WTC11 (cell line): ENCODE measurements at regions not wholly inside any gene's neighbourhood (a gene's known extent, or its start where the extent isn't known, plus 50 kb on each side); places are given as distances from the start of the nearest gene placed in this dataset.

Source experiments
- ATAC-seq: fragments of 200-7000 bp; cut with Tn5 transposase; 2 replicates; pipeline ENCODE4 v1.10.0; 2021; ENCODE audit warnings: mild to moderate bottlenecking, moderate library complexity
- CTCF ChIA-PET: fragments of 300-600 bp; sonication (Branson Sonifier 250); formaldehyde crosslinking; loops from one replicate; lab custom pipeline; 2021; ENCODE audit warnings: antibody characterized with exemption; lab: Charles Lee
- POLR2A ChIA-PET: fragments of 350-600 bp; sonication (Branson Sonifier 250); formaldehyde crosslinking; loops from one replicate; lab custom pipeline; 2021; ENCODE audit warnings: antibody characterized with exemption; lab: Charles Lee
- DNase-seq: peaks from one replicate; pipeline ENCODE4 v3.0.0; 2021; ENCODE audit warnings: low spot score
- H3K27ac Mint-ChIP-seq: 2 replicates; pipeline ENCODE4 v1.8.0; 2021; ENCODE audit warnings: mixed read lengths
- H3K27me3 Mint-ChIP-seq: 2 replicates; pipeline ENCODE4 v1.8.0; 2021; ENCODE audit warnings: low read depth, mild to moderate bottlenecking, moderate library complexity, mixed read lengths
- H3K36me3 Mint-ChIP-seq: 2 replicates; pipeline ENCODE4 v1.8.0; 2021; ENCODE audit warnings: mixed read lengths
- H3K4me1 Mint-ChIP-seq: 2 replicates; pipeline ENCODE4 v1.8.0; 2022; ENCODE audit warnings: mixed read lengths
- H3K4me3 Mint-ChIP-seq: 2 replicates; pipeline ENCODE4 v1.8.0; 2021; ENCODE audit warnings: mild to moderate bottlenecking, moderate library complexity, mixed read lengths
- H3K9me3 Mint-ChIP-seq: 2 replicates; pipeline ENCODE4 v1.8.0; 2021; ENCODE audit warnings: mixed read lengths
- ATF2 ChIP-seq: sonication (generic); formaldehyde crosslinking; IDR thresholded peaks from 2 replicates; pipeline ENCODE4 v1.8.1; 2022; ENCODE audit warnings: low read depth, missing genetic modification reagents, borderline replicate concordance
- CREM ChIP-seq: sonication (generic); formaldehyde crosslinking; IDR thresholded peaks from 2 replicates; pipeline ENCODE4 v1.8.1; 2022; ENCODE audit warnings: mild to moderate bottlenecking, missing genetic modification reagents, moderate library complexity
- GTF2I ChIP-seq: fragments of 250-450 bp; sonication (Bioruptor Pico); conservative IDR thresholded peaks from 2 replicates; pipeline ENCODE4 v1.4.0; 2021; ENCODE audit warnings: mild to moderate bottlenecking
- HMGXB4 ChIP-seq: sonication (generic); formaldehyde crosslinking; IDR thresholded peaks from 2 replicates; pipeline ENCODE4 v1.8.1; 2023; ENCODE audit warnings: mild to moderate bottlenecking, moderate library complexity, missing genetic modification reagents
- KAT7 ChIP-seq: sonication (generic); formaldehyde crosslinking; IDR thresholded peaks from 2 replicates; pipeline ENCODE4 v1.8.1; 2023; ENCODE audit warnings: missing genetic modification reagents, mild to moderate bottlenecking, borderline replicate concordance
- MXD4 ChIP-seq: fragments of 250-450 bp; sonication (Bioruptor Pico); IDR thresholded peaks from 2 replicates; pipeline ENCODE4 v1.8.0; 2021; ENCODE audit warnings: mild to moderate bottlenecking, moderate library complexity, borderline replicate concordance
- NFE2L1 ChIP-seq: sonication (generic); formaldehyde crosslinking; IDR thresholded peaks from 2 replicates; pipeline ENCODE4 v1.8.1; 2023; ENCODE audit warnings: missing genetic modification reagents
- NFYB ChIP-seq: sonication (generic); formaldehyde crosslinking; conservative IDR thresholded peaks from 2 replicates; pipeline ENCODE4 v1.8.0; 2022; ENCODE audit warnings: low read depth, missing genetic modification reagents
- NR1H2 ChIP-seq: sonication (generic); formaldehyde crosslinking; IDR thresholded peaks from 2 replicates; pipeline ENCODE4 v1.9.0; 2021; ENCODE audit warnings: mild to moderate bottlenecking, moderate library complexity, missing genetic modification reagents
- OVOL2 ChIP-seq: fragments of 250-450 bp; sonication (Bioruptor Pico); IDR thresholded peaks from 2 replicates; pipeline ENCODE4 v1.9.0; 2021; ENCODE audit warnings: mild to moderate bottlenecking, borderline replicate concordance
- PRRX2 ChIP-seq: fragments of 250-450 bp; sonication (Bioruptor Pico); IDR thresholded peaks from 2 replicates; pipeline ENCODE4 v1.8.0; 2021; ENCODE audit warnings: mild to moderate bottlenecking
- STAT6 ChIP-seq: sonication (generic); formaldehyde crosslinking; conservative IDR thresholded peaks from 2 replicates; pipeline ENCODE4 v1.8.1; 2023; ENCODE audit warnings: mild to moderate bottlenecking, low read depth, missing genetic modification reagents, moderate library complexity
- ZNF263 ChIP-seq: sonication (generic); formaldehyde crosslinking; IDR thresholded peaks from 2 replicates; pipeline ENCODE4 v1.8.1; 2022; ENCODE audit warnings: low read depth, mild to moderate bottlenecking, moderate library complexity, missing genetic modification reagents
- ZNF317 ChIP-seq: sonication (generic); formaldehyde crosslinking; IDR thresholded peaks from 2 replicates; pipeline ENCODE4 v1.8.1; 2023; ENCODE audit warnings: low read depth, mild to moderate bottlenecking, moderate library complexity, missing genetic modification reagents, borderline replicate concordance
- ZNF396 ChIP-seq: fragments of 250-450 bp; sonication (Bioruptor Pico); IDR thresholded peaks from 2 replicates; pipeline ENCODE4 v1.8.0; 2021; ENCODE audit warnings: mild to moderate bottlenecking, moderate library complexity, borderline replicate concordance
- TF ChIP-seq, protein P1 (sequence below): sonication (generic); formaldehyde crosslinking; IDR thresholded peaks from 2 replicates; pipeline ENCODE4 v1.8.1; 2023; ENCODE audit warnings: mild to moderate bottlenecking, missing genetic modification reagents, moderate library complexity
- TF ChIP-seq, protein P2 (sequence below): sonication (generic); formaldehyde crosslinking; IDR thresholded peaks from 2 replicates; pipeline ENCODE4 v1.8.1; 2022; ENCODE audit warnings: missing genetic modification reagents, borderline replicate concordance
- TF ChIP-seq, protein P3 (sequence below): sonication (generic); formaldehyde crosslinking; IDR thresholded peaks from 2 replicates; pipeline ENCODE4 v1.8.0; 2022; ENCODE audit warnings: missing genetic modification reagents
- TF ChIP-seq, protein P4 (sequence below): sonication (generic); formaldehyde crosslinking; IDR thresholded peaks from 2 replicates; pipeline ENCODE4 v1.8.0; 2023; ENCODE audit warnings: missing genetic modification reagents, mild to moderate bottlenecking, borderline replicate concordance

- TF ChIP-seq, protein P1, sequence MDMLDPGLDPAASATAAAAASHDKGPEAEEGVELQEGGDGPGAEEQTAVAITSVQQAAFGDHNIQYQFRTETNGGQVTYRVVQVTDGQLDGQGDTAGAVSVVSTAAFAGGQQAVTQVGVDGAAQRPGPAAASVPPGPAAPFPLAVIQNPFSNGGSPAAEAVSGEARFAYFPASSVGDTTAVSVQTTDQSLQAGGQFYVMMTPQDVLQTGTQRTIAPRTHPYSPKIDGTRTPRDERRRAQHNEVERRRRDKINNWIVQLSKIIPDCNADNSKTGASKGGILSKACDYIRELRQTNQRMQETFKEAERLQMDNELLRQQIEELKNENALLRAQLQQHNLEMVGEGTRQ (CRISPR knock-in tag): no peak
- no peak for TF ChIP-seq MXD4 (CRISPR knock-in tag)
- TF ChIP-seq, protein P2, sequence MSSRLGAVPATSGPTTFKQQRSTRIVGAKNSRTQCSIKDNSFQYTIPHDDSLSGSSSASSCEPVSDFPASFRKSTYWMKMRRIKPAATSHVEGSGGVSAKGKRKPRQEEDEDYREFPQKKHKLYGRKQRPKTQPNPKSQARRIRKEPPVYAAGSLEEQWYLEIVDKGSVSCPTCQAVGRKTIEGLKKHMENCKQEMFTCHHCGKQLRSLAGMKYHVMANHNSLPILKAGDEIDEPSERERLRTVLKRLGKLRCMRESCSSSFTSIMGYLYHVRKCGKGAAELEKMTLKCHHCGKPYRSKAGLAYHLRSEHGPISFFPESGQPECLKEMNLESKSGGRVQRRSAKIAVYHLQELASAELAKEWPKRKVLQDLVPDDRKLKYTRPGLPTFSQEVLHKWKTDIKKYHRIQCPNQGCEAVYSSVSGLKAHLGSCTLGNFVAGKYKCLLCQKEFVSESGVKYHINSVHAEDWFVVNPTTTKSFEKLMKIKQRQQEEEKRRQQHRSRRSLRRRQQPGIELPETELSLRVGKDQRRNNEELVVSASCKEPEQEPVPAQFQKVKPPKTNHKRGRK (CRISPR knock-in tag): no peak
- no peak for TF ChIP-seq NFE2L1 (CRISPR knock-in tag)
- TF ChIP-seq CREM (CRISPR knock-in tag): no peak
- TF ChIP-seq HMGXB4 (CRISPR knock-in tag): no peak
- TF ChIP-seq ZNF263 (CRISPR knock-in tag): no peak
- TF ChIP-seq ZNF317 (CRISPR knock-in tag): no peak
- no peak for TF ChIP-seq KAT7 (CRISPR knock-in tag)
- no peak for TF ChIP-seq ATF2 (CRISPR knock-in tag)
- no peak for TF ChIP-seq NFYB (CRISPR knock-in tag)
- TF ChIP-seq, protein P3, sequence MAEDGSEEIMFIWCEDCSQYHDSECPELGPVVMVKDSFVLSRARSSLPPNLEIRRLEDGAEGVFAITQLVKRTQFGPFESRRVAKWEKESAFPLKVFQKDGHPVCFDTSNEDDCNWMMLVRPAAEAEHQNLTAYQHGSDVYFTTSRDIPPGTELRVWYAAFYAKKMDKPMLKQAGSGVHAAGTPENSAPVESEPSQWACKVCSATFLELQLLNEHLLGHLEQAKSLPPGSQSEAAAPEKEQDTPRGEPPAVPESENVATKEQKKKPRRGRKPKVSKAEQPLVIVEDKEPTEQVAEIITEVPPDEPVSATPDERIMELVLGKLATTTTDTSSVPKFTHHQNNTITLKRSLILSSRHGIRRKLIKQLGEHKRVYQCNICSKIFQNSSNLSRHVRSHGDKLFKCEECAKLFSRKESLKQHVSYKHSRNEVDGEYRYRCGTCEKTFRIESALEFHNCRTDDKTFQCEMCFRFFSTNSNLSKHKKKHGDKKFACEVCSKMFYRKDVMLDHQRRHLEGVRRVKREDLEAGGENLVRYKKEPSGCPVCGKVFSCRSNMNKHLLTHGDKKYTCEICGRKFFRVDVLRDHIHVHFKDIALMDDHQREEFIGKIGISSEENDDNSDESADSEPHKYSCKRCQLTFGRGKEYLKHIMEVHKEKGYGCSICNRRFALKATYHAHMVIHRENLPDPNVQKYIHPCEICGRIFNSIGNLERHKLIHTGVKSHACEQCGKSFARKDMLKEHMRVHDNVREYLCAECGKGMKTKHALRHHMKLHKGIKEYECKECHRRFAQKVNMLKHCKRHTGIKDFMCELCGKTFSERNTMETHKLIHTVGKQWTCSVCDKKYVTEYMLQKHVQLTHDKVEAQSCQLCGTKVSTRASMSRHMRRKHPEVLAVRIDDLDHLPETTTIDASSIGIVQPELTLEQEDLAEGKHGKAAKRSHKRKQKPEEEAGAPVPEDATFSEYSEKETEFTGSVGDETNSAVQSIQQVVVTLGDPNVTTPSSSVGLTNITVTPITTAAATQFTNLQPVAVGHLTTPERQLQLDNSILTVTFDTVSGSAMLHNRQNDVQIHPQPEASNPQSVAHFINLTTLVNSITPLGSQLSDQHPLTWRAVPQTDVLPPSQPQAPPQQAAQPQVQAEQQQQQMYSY: no peak
- TF ChIP-seq OVOL2: no peak
- no peak for TF ChIP-seq ZNF396
- TF ChIP-seq, all 79 proteins: peak for 0
- no peaks in the 10 kb centered on the region for H3K36me3 Mint-ChIP-seq
- peaks cover 2% of the 10 kb centered on the region; the same call in 1 of the 2 replicates for H3K4me1 Mint-ChIP-seq
- H3K27me3 Mint-ChIP-seq: no peaks in the 10 kb centered on the region
- no peaks in the 10 kb centered on the region for H3K9me3 Mint-ChIP-seq
- DNase-seq: no peak
- no peak overlapping the region for H3K4me3 Mint-ChIP-seq
- ChIA-PET CTCF (no interaction called here), POLR2A (no interaction called here)
- H3K27ac Mint-ChIP-seq: no peak overlapping the region
- no peak for ATAC-seq
Measured at GRCh38 chr3:117706037-117706436, 996.5 kb downstream of the TUSC7 start.

GRCh38 chr3:117706756-117707155 lies 997.2 kb downstream of the TUSC7 start:
- Mint-ChIP-seq H3K36me3 (no peaks in the 10 kb centered on the region), H3K27ac (no peak overlapping the region)
- POLR2A ChIA-PET: no interaction called here
- TF ChIP-seq, protein P4, sequence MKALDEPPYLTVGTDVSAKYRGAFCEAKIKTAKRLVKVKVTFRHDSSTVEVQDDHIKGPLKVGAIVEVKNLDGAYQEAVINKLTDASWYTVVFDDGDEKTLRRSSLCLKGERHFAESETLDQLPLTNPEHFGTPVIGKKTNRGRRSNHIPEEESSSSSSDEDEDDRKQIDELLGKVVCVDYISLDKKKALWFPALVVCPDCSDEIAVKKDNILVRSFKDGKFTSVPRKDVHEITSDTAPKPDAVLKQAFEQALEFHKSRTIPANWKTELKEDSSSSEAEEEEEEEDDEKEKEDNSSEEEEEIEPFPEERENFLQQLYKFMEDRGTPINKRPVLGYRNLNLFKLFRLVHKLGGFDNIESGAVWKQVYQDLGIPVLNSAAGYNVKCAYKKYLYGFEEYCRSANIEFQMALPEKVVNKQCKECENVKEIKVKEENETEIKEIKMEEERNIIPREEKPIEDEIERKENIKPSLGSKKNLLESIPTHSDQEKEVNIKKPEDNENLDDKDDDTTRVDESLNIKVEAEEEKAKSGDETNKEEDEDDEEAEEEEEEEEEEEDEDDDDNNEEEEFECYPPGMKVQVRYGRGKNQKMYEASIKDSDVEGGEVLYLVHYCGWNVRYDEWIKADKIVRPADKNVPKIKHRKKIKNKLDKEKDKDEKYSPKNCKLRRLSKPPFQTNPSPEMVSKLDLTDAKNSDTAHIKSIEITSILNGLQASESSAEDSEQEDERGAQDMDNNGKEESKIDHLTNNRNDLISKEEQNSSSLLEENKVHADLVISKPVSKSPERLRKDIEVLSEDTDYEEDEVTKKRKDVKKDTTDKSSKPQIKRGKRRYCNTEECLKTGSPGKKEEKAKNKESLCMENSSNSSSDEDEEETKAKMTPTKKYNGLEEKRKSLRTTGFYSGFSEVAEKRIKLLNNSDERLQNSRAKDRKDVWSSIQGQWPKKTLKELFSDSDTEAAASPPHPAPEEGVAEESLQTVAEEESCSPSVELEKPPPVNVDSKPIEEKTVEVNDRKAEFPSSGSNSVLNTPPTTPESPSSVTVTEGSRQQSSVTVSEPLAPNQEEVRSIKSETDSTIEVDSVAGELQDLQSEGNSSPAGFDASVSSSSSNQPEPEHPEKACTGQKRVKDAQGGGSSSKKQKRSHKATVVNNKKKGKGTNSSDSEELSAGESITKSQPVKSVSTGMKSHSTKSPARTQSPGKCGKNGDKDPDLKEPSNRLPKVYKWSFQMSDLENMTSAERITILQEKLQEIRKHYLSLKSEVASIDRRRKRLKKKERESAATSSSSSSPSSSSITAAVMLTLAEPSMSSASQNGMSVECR (CRISPR knock-in tag): no peak
- no peak for TF ChIP-seq GTF2I (CRISPR knock-in tag)
- no peak for TF ChIP-seq PRRX2 (CRISPR knock-in tag)
- TF ChIP-seq STAT6 (CRISPR knock-in tag): no peak
- TF ChIP-seq NR1H2 (CRISPR knock-in tag): no peak

More at GRCh38 chr3:117706756-117707155, 997.2 kb downstream of the TUSC7 start:
- Mint-ChIP-seq H3K9me3 (no peaks in the 10 kb centered on the region), H3K4me3 (no peak overlapping the region), H3K4me1 (peaks cover 2% of the 10 kb centered on the region; the same call in 1 of the 2 replicates), H3K27me3 (no peaks in the 10 kb centered on the region)
- DNase-seq (no peak), ATAC-seq (no peak)
- CTCF ChIA-PET: no interaction called here
